CD8-positive, alpha-beta memory T cell (primary cell): ENCODE measurements at regions not wholly inside any gene's neighbourhood (a gene's known extent, or its start where the extent isn't known, plus 50 kb on each side); places are given as distances from the start of the nearest gene placed in this dataset.

Experiments used
- CTCF ChIA-PET: fragments of 350-600 bp; sonication (Branson Sonifier 250); formaldehyde crosslinking; loops from one replicate; lab custom pipeline; 2021; ENCODE audit warnings: antibody characterized with exemption; lab: Charles Lee
- POLR2A ChIA-PET: fragments of 350-600 bp; sonication (Branson Sonifier 250); formaldehyde crosslinking; loops from one replicate; lab custom pipeline; 2021; ENCODE audit warnings: antibody characterized with exemption; lab: Charles Lee
- DNase-seq, 5 donors: peaks; one replicate each; pipeline versions ENCODE4 v3.0.0 to v3.0.0-alpha.2; 2020 to 2022; ENCODE audit warnings: mixed read lengths in 1 of 5
- H3K27ac ChIP-seq: one replicate; pipeline ENCODE4 v1.7.0; 2013; ENCODE audit warnings: low read depth, mild to moderate bottlenecking, low read length, moderate library complexity
- H3K27me3 ChIP-seq: 2 replicates; pipeline ENCODE4 v1.7.0; 2013; ENCODE audit warnings: low read length, mild to moderate bottlenecking; ENCODE audit not compliant: insufficient read depth, poor library complexity, severe bottlenecking
- H3K36me3 ChIP-seq: 2 replicates; pipeline ENCODE4 v1.7.0; 2013; ENCODE audit warnings: mild to moderate bottlenecking, low read length, moderate library complexity; ENCODE audit not compliant: insufficient read depth
- H3K4me1 ChIP-seq: 2 replicates; pipeline ENCODE4 v1.7.0; 2013; ENCODE audit warnings: mild to moderate bottlenecking, low read length, moderate library complexity; ENCODE audit not compliant: insufficient read depth
- H3K4me3 ChIP-seq: 2 replicates; pipeline ENCODE4 v1.7.0; 2013; ENCODE audit warnings: mild to moderate bottlenecking, low read length
- H3K9me3 ChIP-seq: 2 replicates; pipeline ENCODE4 v1.7.0; 2013; ENCODE audit warnings: mild to moderate bottlenecking, low read length
- H3K27ac Mint-ChIP-seq, 8 donors: one replicate each; pipeline ENCODE4 v1.8.0; 2020 to 2021; ENCODE audit warnings: mixed read lengths in 8 of 8, mild to moderate bottlenecking in 6 of 8, inconsistent platforms in 3 of 8, moderate library complexity in 3 of 8
- H3K27me3 Mint-ChIP-seq, 2 donors: one replicate each; pipeline ENCODE4 v1.8.0; 2020 to 2021; ENCODE audit warnings: mixed read lengths in 2 of 2, mild to moderate bottlenecking in 1 of 2, moderate library complexity in 1 of 2
- H3K36me3 Mint-ChIP-seq, 3 donors: one replicate each; pipeline ENCODE4 v1.8.0; 2020 to 2021; ENCODE audit warnings: mixed read lengths in 3 of 3, inconsistent platforms in 1 of 3, mild to moderate bottlenecking in 1 of 3
- H3K4me1 Mint-ChIP-seq, 3 donors: one replicate each; pipeline ENCODE4 v1.8.0; 2020 to 2021; ENCODE audit warnings: mixed read lengths in 3 of 3, inconsistent platforms in 1 of 3, mild to moderate bottlenecking in 1 of 3
- H3K4me3 Mint-ChIP-seq, 7 donors: one replicate each; pipeline ENCODE4 v1.8.0; 2020 to 2021; ENCODE audit warnings: mixed read lengths in 7 of 7, mild to moderate bottlenecking in 6 of 7, moderate library complexity in 4 of 7, inconsistent platforms in 2 of 7
- H3K9me3 Mint-ChIP-seq, 5 donors: one replicate each; pipeline ENCODE4 v1.8.0; 2020 to 2022; ENCODE audit warnings: mixed read lengths in 5 of 5, mild to moderate bottlenecking in 3 of 5, moderate library complexity in 2 of 5, inconsistent platforms in 1 of 5

- DNase-seq = no peak
- Histone ChIP-seq H3K4me3 (no peak overlapping the region), H3K36me3 (no peaks in the 10 kb centered on the region), H3K27me3 (no peaks in the 10 kb centered on the region), H3K4me1 (no peaks in the 10 kb centered on the region), H3K9me3 (no peaks in the 10 kb centered on the region), H3K27ac (no peak overlapping the region)
- peaks cover 0 to 4% of the 10 kb centered on the region in 2 donors for H3K27me3 Mint-ChIP-seq
- H3K4me3 Mint-ChIP-seq = no peak overlapping the region
- no peaks in the 10 kb centered on the region for H3K36me3 Mint-ChIP-seq
- H3K27ac Mint-ChIP-seq = no peak overlapping the region
- POLR2A ChIA-PET = no interaction called here
- peaks cover 0 to 2% (median 1%) of the 10 kb centered on the region in 5 donors for H3K9me3 Mint-ChIP-seq
- H3K4me1 Mint-ChIP-seq = no peaks in the 10 kb centered on the region
- CTCF ChIA-PET = no interaction called here
Measured at GRCh38 chr2:71894261-71894660, 253.4 kb downstream of the CYP26B1 start.

- CTCF ChIA-PET = interaction anchor here (1.2 kb wide), 1 partner anchor 30 kb away, joined by 3 read pairs; no protein-coding TSS in a partner anchor
- no peaks in the 10 kb centered on the region for H3K4me1 Mint-ChIP-seq
- no peaks in the 10 kb centered on the region for H3K36me3 ChIP-seq
- no peaks in the 10 kb centered on the region for H3K36me3 Mint-ChIP-seq
- H3K27ac Mint-ChIP-seq = no peak overlapping the region
- H3K4me1 ChIP-seq = no peaks in the 10 kb centered on the region
- H3K27ac ChIP-seq = no peak overlapping the region
- H3K9me3 ChIP-seq = no peaks in the 10 kb centered on the region
- H3K27me3 ChIP-seq = no peaks in the 10 kb centered on the region
- peaks cover 0 to 4% of the 10 kb centered on the region in 2 donors for H3K27me3 Mint-ChIP-seq
- peaks cover 0 to 2% (median 1%) of the 10 kb centered on the region in 5 donors for H3K9me3 Mint-ChIP-seq
- H3K4me3 Mint-ChIP-seq = no peak overlapping the region
- POLR2A ChIA-PET = no interaction called here
- no peak for DNase-seq
- H3K4me3 ChIP-seq = no peak overlapping the region
Measured at GRCh38 chr2:71893646-71894045, 254.0 kb downstream of the CYP26B1 start.

- POLR2A ChIA-PET = no interaction called here
- no peaks in the 10 kb centered on the region for H3K27me3 ChIP-seq
- H3K4me1 ChIP-seq = no peaks in the 10 kb centered on the region
- no peak overlapping the region for H3K4me3 ChIP-seq
- peaks cover 0 to 2% (median 1%) of the 10 kb centered on the region in 5 donors for H3K9me3 Mint-ChIP-seq
- peaks cover 0 to 4% of the 10 kb centered on the region in 2 donors for H3K27me3 Mint-ChIP-seq
- CTCF ChIA-PET = interaction anchor here (1.2 kb wide), 1 partner anchor 31 kb away, joined by 3 read pairs; no protein-coding TSS in a partner anchor
- H3K4me1 Mint-ChIP-seq = no peaks in the 10 kb centered on the region
- no peak overlapping the region for H3K27ac Mint-ChIP-seq
- H3K27ac ChIP-seq = no peak overlapping the region
- no peaks in the 10 kb centered on the region for H3K36me3 Mint-ChIP-seq
- no peaks in the 10 kb centered on the region for H3K36me3 ChIP-seq
- no peaks in the 10 kb centered on the region for H3K9me3 ChIP-seq
- DNase-seq = no peak
- no peak overlapping the region for H3K4me3 Mint-ChIP-seq
Measured at GRCh38 chr2:71892896-71893295, 254.8 kb downstream of the CYP26B1 start.

- H3K36me3 Mint-ChIP-seq = no peaks in the 10 kb centered on the region
- Histone ChIP-seq H3K4me1 (no peaks in the 10 kb centered on the region), H3K27ac (no peak overlapping the region), H3K9me3 (no peaks in the 10 kb centered on the region), H3K4me3 (no peak overlapping the region), H3K36me3 (no peaks in the 10 kb centered on the region), H3K27me3 (no peaks in the 10 kb centered on the region)
- H3K27ac Mint-ChIP-seq = no peak overlapping the region
- no peak for DNase-seq
- H3K4me3 Mint-ChIP-seq = no peak overlapping the region
- peaks cover 2 to 4% of the 10 kb centered on the region in 2 donors for H3K27me3 Mint-ChIP-seq
- ChIA-PET CTCF (interaction anchor here (1.2 kb wide), 1 partner anchor 31 kb away, joined by 3 read pairs; no protein-coding TSS in a partner anchor), POLR2A (no interaction called here)
- peaks cover 0 to 4% (median 1%) of the 10 kb centered on the region in 5 donors for H3K9me3 Mint-ChIP-seq
- H3K4me1 Mint-ChIP-seq = no peaks in the 10 kb centered on the region
Measured at GRCh38 chr2:71892423-71892730, 255.3 kb downstream of the CYP26B1 start.

GRCh38 chr2:71891719-71892422, 255.8 kb downstream of the CYP26B1 start:
- H3K27ac ChIP-seq = no peak overlapping the region
- no peak for DNase-seq
- Mint-ChIP-seq H3K9me3 (peaks cover 0 to 4% (median 1%) of the 10 kb centered on the region in 5 donors), H3K4me3 (no peak overlapping the region), H3K36me3 (no peaks in the 10 kb centered on the region), H3K4me1 (no peaks in the 10 kb centered on the region), H3K27me3 (peaks cover 3 to 4% of the 10 kb centered on the region in 2 donors), H3K27ac (no peak overlapping the region)
- no peaks in the 10 kb centered on the region for H3K4me1 ChIP-seq
- no peaks in the 10 kb centered on the region for H3K27me3 ChIP-seq
- ChIA-PET CTCF (no interaction called here), POLR2A (no interaction called here)
- no peaks in the 10 kb centered on the region for H3K9me3 ChIP-seq
- no peaks in the 10 kb centered on the region for H3K36me3 ChIP-seq
- H3K4me3 ChIP-seq = no peak overlapping the region

GRCh38 chr2:71891155-71891554, 256.5 kb downstream of the CYP26B1 start:
- peaks cover 4 to 7% of the 10 kb centered on the region in 2 donors for H3K27me3 Mint-ChIP-seq
- no peak overlapping the region for H3K4me3 Mint-ChIP-seq
- Histone ChIP-seq H3K9me3 (no peaks in the 10 kb centered on the region), H3K36me3 (no peaks in the 10 kb centered on the region), H3K4me1 (no peaks in the 10 kb centered on the region), H3K27me3 (no peaks in the 10 kb centered on the region), H3K4me3 (no peak overlapping the region), H3K27ac (no peak overlapping the region)
- H3K4me1 Mint-ChIP-seq = no peaks in the 10 kb centered on the region
- DNase-seq = peak in 1 of 5 donors; percentile 41
- no peaks in the 10 kb centered on the region for H3K36me3 Mint-ChIP-seq
- H3K9me3 Mint-ChIP-seq = peaks cover 0 to 5% (median 1%) of the 10 kb centered on the region in 5 donors
- CTCF ChIA-PET = no interaction called here
- POLR2A ChIA-PET = no interaction called here
- no peak overlapping the region for H3K27ac Mint-ChIP-seq

- POLR2A ChIA-PET = no interaction called here
- Mint-ChIP-seq H3K27ac (no peak overlapping the region), H3K36me3 (no peaks in the 10 kb centered on the region), H3K27me3 (peaks cover 0 to 7% of the 10 kb centered on the region in 2 donors), H3K4me1 (no peaks in the 10 kb centered on the region), H3K4me3 (no peak overlapping the region), H3K9me3 (peaks cover 0 to 5% (median 1%) of the 10 kb centered on the region in 5 donors)
- Histone ChIP-seq H3K27ac (no peak overlapping the region), H3K9me3 (no peaks in the 10 kb centered on the region), H3K36me3 (no peaks in the 10 kb centered on the region), H3K4me1 (no peaks in the 10 kb centered on the region), H3K4me3 (no peak overlapping the region), H3K27me3 (no peaks in the 10 kb centered on the region)
- no peak for DNase-seq
- CTCF ChIA-PET = no interaction called here
Measured at GRCh38 chr2:71889759-71890684, 257.6 kb downstream of the CYP26B1 start.
